Iris pigment epithelial cell (primary cell): ENCODE measurements at regions not wholly inside any gene's neighbourhood (a gene's known extent, or its start where the extent isn't known, plus 50 kb on each side); places are given as distances from the start of the nearest gene placed in this dataset.

ENCODE experiments used
- DNase-seq: peaks from one replicate; pipeline ENCODE4 v3.0.0-alpha.2; 2011; ENCODE audit warnings: low read depth

DNA sequence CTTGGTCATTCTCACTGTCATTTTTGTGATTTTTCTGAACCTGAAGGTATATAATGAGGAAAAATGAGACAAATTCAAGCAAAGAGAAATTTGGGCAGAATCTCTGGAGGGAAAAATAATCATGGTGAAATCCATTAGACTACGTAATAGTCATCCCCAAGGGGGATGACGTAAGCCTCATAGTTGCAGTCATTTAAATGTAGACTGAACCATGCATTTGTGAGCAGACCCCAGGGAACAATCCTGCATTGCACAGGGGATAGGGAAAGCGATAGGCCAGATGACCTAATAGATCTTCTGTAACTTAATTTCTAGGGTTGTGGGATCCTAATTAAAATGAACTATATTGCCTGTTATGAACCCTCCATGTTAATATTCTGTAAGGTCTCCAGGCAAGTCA lies 167.4 kb upstream of the C1orf21 start:
- no peak for DNase-seq

- DNase-seq = no peak
Measured at GRCh38 chr1:184219883-184220282, 166.9 kb upstream of the C1orf21 start.

- no peak for DNase-seq
Measured at GRCh38 chr1:184221087-184221486, 165.7 kb upstream of the C1orf21 start.

DNA sequence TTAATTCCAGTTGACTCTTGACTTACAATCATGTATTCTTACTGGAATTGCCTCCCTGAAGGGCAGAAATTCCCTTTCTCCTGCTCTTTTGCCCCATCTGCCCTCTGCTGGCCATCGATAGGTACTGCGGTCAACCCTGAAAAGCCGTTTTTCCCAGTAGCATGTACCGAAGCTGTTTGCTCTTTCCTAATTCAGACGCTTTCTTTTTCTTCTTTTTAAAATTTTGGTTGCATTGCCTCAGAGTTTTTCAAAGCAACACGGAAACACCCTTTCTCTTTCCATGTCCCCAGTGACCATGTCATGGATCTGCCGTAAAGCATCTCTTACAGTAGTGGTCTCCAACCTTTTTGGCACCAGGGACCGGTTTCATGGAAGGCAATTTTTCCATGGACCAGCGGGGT lies 164.2 kb upstream of the C1orf21 start:
- DNase-seq = peak; percentile 49

GRCh38 chr1:184223216-184223615 lies 163.6 kb upstream of the C1orf21 start:
- DNase-seq = no peak

- no peak for DNase-seq
Measured at GRCh38 chr1:184225283-184226099, 161.3 kb upstream of the C1orf21 start.

DNA sequence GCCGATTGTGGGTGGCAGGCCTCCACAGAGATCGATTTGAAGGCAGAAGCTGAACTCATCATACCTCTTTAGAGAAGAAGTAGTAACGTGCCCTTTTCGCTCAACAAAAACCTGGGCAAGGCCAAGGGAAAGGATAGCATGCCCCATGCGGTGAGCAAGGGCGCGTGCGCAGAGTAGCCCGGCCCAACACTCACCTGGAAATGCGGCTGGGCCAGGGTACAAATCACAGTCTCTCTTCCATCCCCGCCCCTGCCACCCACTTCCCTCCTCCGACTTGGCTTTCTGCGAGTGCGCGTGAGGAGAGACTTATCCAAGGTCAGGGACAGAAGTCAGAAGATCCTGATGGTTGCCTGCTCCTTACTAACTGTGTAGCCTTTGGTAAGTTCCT lies 160.7 kb upstream of the C1orf21 start:
- no peak for DNase-seq

DNA sequence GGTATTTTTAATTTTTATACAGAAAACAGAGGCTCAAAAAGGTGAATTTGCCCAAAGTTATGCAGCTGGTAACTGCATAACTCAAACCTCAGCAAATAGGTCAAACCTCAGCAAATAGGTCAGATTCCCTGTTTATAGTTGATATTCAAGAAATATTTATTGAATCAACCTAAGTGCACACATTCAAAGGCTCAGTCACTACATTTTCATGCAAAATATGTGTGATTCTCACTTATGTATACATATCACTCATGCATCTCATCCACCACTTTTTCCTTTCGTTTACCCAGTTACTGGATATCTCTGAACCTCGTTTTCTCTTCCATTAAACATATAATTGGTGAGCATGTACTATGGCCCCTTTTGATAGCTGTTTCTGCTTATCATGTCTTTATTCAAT lies 158.3 kb upstream of the C1orf21 start:
- DNase-seq = peak; percentile 49

- no peak for DNase-seq
Measured at GRCh38 chr1:184237588-184237987, 149.2 kb upstream of the C1orf21 start.

GRCh38 chr1:184241446-184241845 lies 145.4 kb upstream of the C1orf21 start:
- DNase-seq = no peak

DNA sequence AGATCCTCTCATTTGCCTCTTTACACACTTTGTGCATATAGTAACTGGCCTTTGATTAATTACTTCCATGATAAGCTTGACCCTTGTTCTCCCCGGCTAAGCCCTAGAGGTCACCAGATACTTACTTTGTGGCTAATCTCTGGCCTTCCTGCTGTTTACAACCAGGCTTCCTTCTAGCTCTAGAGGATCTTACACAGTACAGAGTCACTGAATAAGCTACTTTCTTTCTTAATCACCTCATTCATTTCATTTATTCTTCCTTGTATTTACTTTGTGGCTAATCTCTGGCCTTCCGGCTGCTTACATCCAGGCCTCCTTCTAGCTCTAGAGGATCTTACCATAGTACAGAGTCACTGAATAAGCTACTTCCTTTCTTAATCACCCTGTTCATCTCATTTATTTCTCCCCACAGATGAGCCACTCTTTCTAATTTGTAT lies 144.3 kb upstream of the C1orf21 start:
- peak; percentile 86 for DNase-seq

GRCh38 chr1:184244962-184245361 lies 141.9 kb upstream of the C1orf21 start:
- no peak for DNase-seq

DNA sequence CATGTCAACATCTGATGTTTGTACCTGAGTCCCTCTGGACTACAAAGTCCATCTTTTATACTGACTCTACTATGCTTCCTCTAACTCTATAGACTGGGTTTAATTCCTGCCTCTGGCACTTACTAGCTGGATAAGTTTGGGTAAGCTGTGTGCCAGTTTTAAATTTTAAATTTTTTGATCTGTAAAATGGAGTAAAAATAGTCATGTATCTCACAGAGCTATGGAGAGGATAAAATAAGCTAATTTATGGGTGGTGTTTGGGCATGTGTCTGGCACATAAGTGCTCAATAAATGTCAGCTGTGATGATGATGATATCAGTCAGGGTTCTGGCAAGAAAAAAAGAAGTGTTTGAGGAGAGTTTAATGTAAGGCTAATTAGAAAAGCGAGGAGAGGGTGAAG lies 139.2 kb upstream of the C1orf21 start:
- no peak for DNase-seq

DNA sequence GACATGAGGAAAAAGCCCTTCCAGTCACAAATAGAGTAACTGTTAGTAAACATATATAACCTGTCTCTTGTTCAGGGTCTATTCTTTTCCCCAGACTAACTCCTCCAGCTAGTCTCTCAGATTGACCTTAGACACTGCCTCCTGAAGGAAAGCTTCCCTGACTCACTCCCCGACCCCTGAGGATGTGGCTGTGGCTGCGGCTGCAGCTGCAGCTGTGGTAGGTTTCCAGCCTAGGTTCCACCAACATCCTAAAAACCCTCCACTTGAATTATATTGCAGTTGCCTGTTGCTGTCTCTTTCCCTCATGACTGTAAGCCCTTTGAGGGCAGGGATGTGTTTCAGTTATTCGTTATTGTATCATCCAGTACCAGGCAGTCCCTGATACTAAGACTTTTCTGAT lies 132.9 kb upstream of the C1orf21 start:
- DNase-seq = peak; percentile 12

GRCh38 chr1:184254849-184255248 lies 132.0 kb upstream of the C1orf21 start:
- DNase-seq = no peak

DNA sequence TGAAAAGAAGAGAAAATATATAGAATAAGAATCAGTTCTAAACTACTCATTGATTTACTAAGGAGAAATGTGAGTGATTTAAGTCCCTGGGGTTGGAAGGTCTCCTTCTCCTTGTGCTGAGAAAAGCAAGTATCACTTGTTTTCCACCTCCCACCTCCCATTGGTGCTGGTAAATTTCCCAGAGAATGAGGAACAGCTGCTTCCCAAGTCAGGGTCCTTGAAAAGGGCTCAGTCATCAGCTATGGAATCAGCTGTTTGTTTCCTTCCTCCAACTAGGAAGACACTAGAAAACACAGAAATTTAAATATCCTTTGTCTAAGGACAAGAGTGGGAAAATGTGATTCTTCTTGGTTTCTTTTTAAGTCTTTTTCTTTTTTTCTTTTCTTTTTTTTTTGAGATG lies 131.3 kb upstream of the C1orf21 start:
- DNase-seq = no peak

GRCh38 chr1:184257873-184258272 lies 129.0 kb upstream of the C1orf21 start:
- DNase-seq = no peak

- no peak for DNase-seq
Measured at GRCh38 chr1:184258525-184258924, 128.3 kb upstream of the C1orf21 start.

GRCh38 chr1:184260382-184260781 lies 126.4 kb upstream of the C1orf21 start:
- peak; percentile 88 for DNase-seq

DNA sequence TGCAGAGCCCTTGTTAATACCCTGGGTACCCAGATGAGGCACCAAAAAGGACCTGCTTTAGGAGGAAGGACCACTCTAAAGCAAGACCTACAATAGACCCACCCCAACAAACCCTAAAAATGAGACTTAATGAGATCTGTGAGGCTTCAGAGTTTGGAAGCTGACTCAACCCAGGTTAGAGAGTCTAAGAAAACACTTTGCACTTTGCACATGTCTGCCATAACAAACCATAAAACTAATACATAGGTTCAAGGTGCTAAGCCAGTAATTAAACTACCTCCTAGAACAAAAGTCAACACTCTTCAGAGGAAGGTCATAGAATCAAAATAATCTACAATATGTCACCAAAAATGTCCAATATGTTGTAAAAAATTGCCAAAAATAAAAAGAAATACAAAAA lies 124.7 kb upstream of the C1orf21 start:
- no peak for DNase-seq

- DNase-seq = no peak
Measured at GRCh38 chr1:184267747-184268146, 119.1 kb upstream of the C1orf21 start.

- DNase-seq = peak; percentile 51
Measured at GRCh38 chr1:184270556-184270955, 116.3 kb upstream of the C1orf21 start.

DNA sequence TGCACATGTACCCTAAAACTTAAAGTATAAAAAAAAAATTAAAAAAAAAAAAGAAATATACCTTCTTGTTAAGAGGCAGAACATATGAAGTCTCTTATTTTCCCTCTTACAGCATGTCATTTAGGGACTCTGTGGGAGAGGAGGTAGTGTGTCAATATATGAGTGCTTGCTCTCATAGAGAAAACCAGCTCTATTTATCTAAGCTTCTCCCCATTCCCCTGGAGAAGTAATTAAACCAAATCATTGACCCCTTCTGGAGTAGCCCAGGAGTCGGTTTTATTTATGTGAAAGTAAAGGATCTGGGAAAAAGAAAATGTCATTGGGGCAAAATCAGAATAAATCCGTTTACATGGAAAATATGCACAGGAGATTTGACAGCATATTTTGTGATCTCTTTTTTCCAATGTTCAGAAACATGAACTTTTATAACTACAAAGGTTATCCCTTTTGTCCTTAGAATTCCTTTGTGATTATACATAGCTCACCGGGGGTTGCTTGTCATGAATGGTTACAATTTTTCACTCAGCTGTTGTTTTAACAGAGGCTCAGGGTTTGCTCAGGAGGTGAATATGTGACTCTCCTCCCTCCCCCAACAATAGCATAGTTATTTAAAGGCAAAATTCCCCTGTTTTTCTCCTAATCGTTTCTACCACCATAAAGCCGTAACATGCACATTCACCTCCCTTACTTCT lies 114.5 kb upstream of the C1orf21 start:
- DNase-seq = peak; percentile 63

- DNase-seq = peak; percentile 33
Measured at GRCh38 chr1:184276416-184276815, 110.4 kb upstream of the C1orf21 start.
